Heart left ventricle (tissue), 13 donors: ENCODE measurements at regions not wholly inside any gene's neighbourhood (a gene's known extent, or its start where the extent isn't known, plus 50 kb on each side); places are given as distances from the start of the nearest gene placed in this dataset.

Experiments used
- CTCF ChIP-seq, 12 donors: fragments of 200-600 bp; sonication (generic) in 4 of 12; IDR thresholded peaks; one replicate each; pipeline versions ENCODE4 v1.5.0 to v1.8.0; 2018 to 2022; ENCODE audit warnings: antibody characterized with exemption in 12 of 12, mild to moderate bottlenecking in 5 of 12
- POLR2A ChIP-seq, 2 donors: fragments of 450-650 bp; IDR thresholded peaks; one replicate each; pipeline ENCODE4 v1.6.1; 2017; ENCODE audit warnings: antibody characterized with exemption in 2 of 2, mild to moderate bottlenecking in 2 of 2, moderate library complexity in 2 of 2
- donor health status: ischemic (EF 13 %, LVEDD 7.1; RV severe dilation, severe dysfunction).
- donor health status: DM: no; HTN: yes; CAD: no.
- donor health status: DM: no; HTN: no; CAD: no.
- donor health status: ischemic (EF 25% LVEDD 6.9; RV normal size, moderate dysfunction).
- donor health status: ischemic (EF 25% LVEDD 5.7; RV mildly dilated, moderate dysfunction).
- donor health status: ischemic (EF 35%, LVEDD 5.7; RV mildly dilated, moderate dysfunction).
- donor health status: nonischemic (EF 11% LVEDD 7.7; RV severe dilation, severe dysfunction).
- donor health status: DM: yes; HTN: yes; CAD: no.
- donor health status: PGD.
- donor health status: ischemic (EF 29% LVEDD 5.4; RV normal size, mild dysfunction).
- donor health status: nonischemic (EF 23%, LVEDD 6.1; RV moderate dilation, normal function).

GRCh38 chr12:66063916-66064315 lies 66.6 kb downstream of the LLPH start:
- no peak for TF ChIP-seq POLR2A (IDR thresholded peaks at IDR 0.05)
- TF ChIP-seq CTCF (IDR thresholded peaks at IDR 0.05) = no peak
